ENCODE measurements at regions not wholly inside any gene's neighbourhood (a gene's known extent, or its start where the extent isn't known, plus 50 kb on each side); places are given as distances from the start of the nearest gene placed in this dataset.

DNA sequence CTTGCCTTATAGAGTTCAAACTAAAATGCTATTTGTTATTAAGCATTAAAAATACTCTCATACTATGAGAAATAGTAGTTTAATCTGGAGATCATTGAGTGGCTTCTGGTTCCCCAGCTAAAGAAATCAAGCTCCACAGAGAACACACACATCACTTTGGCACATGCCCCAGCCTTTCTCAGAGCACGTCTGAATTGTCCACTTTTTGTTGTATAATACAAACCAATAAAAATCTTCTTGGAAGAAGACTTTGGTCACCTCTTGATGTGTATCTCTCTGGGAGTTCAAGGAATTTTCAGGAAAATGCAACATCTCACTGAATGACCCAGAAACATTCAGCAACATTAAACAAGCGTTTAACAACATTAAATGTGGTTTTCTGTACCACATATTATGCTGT, 413.9 kb downstream of the GALC start:
- Histone ChIP-seq H4K20me1 (no peaks in the 10 kb centered on the region), H3K36me3 (no peaks in the 10 kb centered on the region), H3K4me2 (no peak overlapping the region), H3K4me1 (no peaks in the 10 kb centered on the region), H3K9ac (no peak overlapping the region), H3K27ac (no peak overlapping the region), H3K4me3 (no peak overlapping the region), H3K9me3 (no peaks in the 10 kb centered on the region), H3K27me3 (no peaks in the 10 kb centered on the region)
- no peak for TF ChIP-seq Cebpa-rat (IDR thresholded peaks at IDR 0.05)

- Histone ChIP-seq H3K4me3 (no peak overlapping the region), H3K4me1 (no peaks in the 10 kb centered on the region), H4K20me1 (no peaks in the 10 kb centered on the region), H3K27me3 (no peaks in the 10 kb centered on the region), H3K9me3 (no peaks in the 10 kb centered on the region), H3K9ac (no peak overlapping the region), H3K36me3 (no peaks in the 10 kb centered on the region), H3K27ac (no peak overlapping the region), H3K4me2 (no peak overlapping the region)
- TF ChIP-seq Cebpa-rat (IDR thresholded peaks at IDR 0.05) = no peak
Observed at GRCh38 chr14:87575378-87575777, 417.6 kb downstream of the GALC start.

DNA sequence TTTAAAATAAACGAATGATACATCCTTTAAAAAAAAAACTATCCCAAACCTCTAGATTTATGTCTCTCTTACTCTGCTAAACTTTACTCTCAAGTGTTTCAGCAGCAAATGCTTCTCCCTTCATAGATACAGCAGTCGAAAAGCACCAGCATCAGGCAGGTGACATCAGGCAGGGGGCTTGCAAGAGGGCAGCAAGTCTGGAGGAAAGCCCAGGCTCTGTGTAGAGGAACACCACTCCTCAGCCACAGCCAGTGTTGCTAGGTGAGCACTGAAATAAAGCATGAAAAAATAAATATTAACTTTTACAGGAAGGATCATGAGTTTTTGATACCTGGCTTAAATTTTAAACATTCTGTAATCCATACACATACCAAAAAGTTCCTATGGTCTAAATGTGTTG, 419.4 kb downstream of the GALC start:
- H3K4me2 ChIP-seq = no peak overlapping the region
- H3K27ac ChIP-seq = no peak overlapping the region
- no peaks in the 10 kb centered on the region for H3K9me3 ChIP-seq
- TF ChIP-seq Cebpa-rat (IDR thresholded peaks at IDR 0.05) = no peak
- no peaks in the 10 kb centered on the region for H3K27me3 ChIP-seq
- no peak overlapping the region for H3K9ac ChIP-seq
- no peaks in the 10 kb centered on the region for H3K36me3 ChIP-seq
- no peaks in the 10 kb centered on the region for H3K4me1 ChIP-seq
- H3K4me3 ChIP-seq = no peak overlapping the region
- H4K20me1 ChIP-seq = no peaks in the 10 kb centered on the region

- no peaks in the 10 kb centered on the region for H3K27me3 ChIP-seq
- H3K27ac ChIP-seq = no peak overlapping the region
- H3K4me1 ChIP-seq = peaks cover 14% of the 10 kb centered on the region
- peaks cover 28% of the 10 kb centered on the region for H3K9me3 ChIP-seq
- H3K4me3 ChIP-seq = no peak overlapping the region
- TF ChIP-seq Cebpa-rat (IDR thresholded peaks at IDR 0.05) = no peak
- no peak overlapping the region for H3K9ac ChIP-seq
- no peaks in the 10 kb centered on the region for H3K36me3 ChIP-seq
- no peak overlapping the region for H3K4me2 ChIP-seq
- no peaks in the 10 kb centered on the region for H4K20me1 ChIP-seq
Observed at GRCh38 chr14:87567618-87568295, 425.2 kb downstream of the GALC start.

DNA sequence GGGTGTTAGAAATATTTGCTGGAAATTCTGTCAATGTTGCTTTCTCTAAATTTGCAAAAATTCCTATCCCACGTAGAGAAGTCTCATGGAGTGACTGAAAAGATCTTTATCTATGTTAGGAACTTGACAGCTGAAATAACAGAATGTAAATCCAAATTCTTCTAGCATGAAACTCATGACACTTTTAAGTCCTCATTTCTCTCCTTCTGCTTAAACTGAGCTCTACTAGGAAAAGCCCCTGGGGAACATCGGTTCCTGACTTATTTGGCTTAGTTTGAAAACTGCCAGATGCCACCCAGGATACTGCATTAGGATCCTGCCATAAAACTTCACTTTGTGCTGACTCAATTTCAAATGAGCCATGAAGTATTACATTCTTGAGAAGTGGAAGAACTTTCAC, 426.0 kb downstream of the GALC start:
- no peak for TF ChIP-seq Cebpa-rat (IDR thresholded peaks at IDR 0.05)
- Histone ChIP-seq H4K20me1 (no peaks in the 10 kb centered on the region), H3K4me2 (no peak overlapping the region; the same call in 1 of the 2 replicates), H3K9ac (no peak overlapping the region), H3K27me3 (no peaks in the 10 kb centered on the region), H3K9me3 (peaks cover 35% of the 10 kb centered on the region), H3K27ac (no peak overlapping the region), H3K4me3 (no peak overlapping the region), H3K36me3 (no peaks in the 10 kb centered on the region), H3K4me1 (peaks cover 14% of the 10 kb centered on the region)

DNA sequence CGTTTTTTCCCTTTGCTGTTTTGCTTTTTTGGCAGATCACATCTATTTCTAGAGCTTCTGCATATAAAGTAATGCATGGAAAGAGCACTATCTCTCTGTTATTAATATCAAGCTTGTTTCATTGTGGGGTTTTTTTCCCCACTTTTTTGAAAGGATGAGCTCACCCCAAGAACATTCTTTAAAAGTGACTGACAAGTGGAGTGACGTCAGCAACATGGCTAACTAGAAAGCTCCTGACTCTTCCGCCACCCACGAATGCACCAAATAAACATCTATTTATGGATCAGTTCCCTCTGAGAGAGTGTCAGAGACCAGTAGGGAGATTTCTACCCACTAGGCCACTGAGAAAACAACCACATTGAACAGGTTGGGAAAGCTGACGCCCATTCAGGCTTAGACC, 445.4 kb downstream of the GALC start:
- Histone ChIP-seq H3K4me2 (no peak overlapping the region), H3K27me3 (no peaks in the 10 kb centered on the region), H3K9ac (no peak overlapping the region), H4K20me1 (no peaks in the 10 kb centered on the region), H3K4me3 (no peak overlapping the region), H3K4me1 (no peaks in the 10 kb centered on the region), H3K9me3 (0 out of 2 replicates have a peak, but pooled peaks cover 5% of the 10 kb centered on the region), H3K36me3 (no peaks in the 10 kb centered on the region), H3K27ac (no peak overlapping the region)
- TF ChIP-seq Cebpa-rat (IDR thresholded peaks at IDR 0.05) = no peak

DNA sequence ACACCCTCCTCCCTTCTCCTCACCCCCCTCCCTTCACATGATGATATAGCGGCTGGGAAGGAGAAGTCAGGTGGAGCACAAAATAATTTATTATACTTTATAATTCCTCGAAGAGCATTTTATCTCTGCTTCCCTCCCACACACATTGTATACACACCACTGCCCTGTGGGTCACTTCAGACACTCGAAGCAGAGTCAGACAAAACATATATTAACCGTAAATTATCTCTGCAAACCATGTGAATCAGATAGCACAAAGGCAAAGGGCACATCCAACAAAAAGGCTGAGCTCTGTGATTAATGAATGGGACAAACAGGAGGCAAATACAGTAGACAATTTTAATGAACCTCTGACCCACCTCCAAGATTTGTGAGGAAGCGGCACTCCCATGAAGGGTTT, 450.7 kb downstream of the GALC start:
- H3K27ac ChIP-seq = no peak overlapping the region
- H3K4me1 ChIP-seq = no peaks in the 10 kb centered on the region
- H3K4me2 ChIP-seq = no peak overlapping the region
- H3K4me3 ChIP-seq = no peak overlapping the region
- H3K36me3 ChIP-seq = no peaks in the 10 kb centered on the region
- H3K27me3 ChIP-seq = no peaks in the 10 kb centered on the region
- no peaks in the 10 kb centered on the region for H3K9me3 ChIP-seq
- H4K20me1 ChIP-seq = no peaks in the 10 kb centered on the region
- no peak overlapping the region for H3K9ac ChIP-seq
- no peak for TF ChIP-seq Cebpa-rat (IDR thresholded peaks at IDR 0.05)

DNA sequence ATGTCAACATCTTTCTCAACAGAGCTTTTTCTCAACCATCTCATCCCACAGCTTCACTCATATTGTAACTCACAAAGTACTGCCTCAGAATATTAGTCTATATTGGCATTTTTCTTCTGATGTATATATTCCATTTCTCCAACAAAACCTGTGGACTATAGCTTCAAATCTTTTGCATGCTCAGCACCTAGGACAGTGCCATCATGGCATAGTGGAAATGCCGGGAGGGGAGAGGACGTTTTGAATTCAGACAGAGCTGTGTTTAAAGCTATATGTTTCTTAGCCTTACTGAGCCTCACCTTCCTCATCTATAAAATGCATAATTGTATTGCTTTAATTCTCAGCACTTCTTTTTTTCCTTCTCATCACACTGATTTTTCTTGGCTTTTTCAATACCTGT, 452.6 kb downstream of the GALC start:
- no peak for TF ChIP-seq Cebpa-rat (IDR thresholded peaks at IDR 0.05)

DNA sequence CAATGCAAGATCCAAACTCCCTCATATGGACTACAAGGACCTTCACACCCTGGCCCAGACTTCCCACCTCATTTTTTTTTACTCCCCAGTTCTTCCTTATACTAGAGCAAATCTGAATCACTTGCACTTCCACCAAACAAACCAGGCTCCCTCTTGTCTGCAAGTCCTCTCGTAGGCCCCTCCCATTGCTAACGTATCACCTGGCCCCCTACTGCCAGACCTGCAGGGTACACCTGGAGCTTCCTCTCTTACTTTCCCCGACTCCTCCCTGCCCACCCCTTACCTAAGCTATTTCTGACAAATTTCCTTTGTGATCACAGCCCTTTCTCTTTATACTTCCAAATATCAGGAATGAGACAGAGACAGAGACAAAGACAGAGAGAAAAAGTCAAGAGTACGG, 463.9 kb downstream of the GALC start:
- Histone ChIP-seq H3K4me3 (no peak overlapping the region), H3K27ac (no peak overlapping the region), H3K4me2 (no peak overlapping the region), H4K20me1 (no peaks in the 10 kb centered on the region), H3K36me3 (no peaks in the 10 kb centered on the region), H3K9me3 (no peaks in the 10 kb centered on the region), H3K27me3 (no peaks in the 10 kb centered on the region), H3K9ac (no peak overlapping the region), H3K4me1 (no peaks in the 10 kb centered on the region)
- no peak for TF ChIP-seq Cebpa-rat (IDR thresholded peaks at IDR 0.05)

More for the DNA sequence above, 452.6 kb downstream of the GALC start:
- no peaks in the 10 kb centered on the region for H3K4me1 ChIP-seq
- no peaks in the 10 kb centered on the region for H4K20me1 ChIP-seq
- H3K9ac ChIP-seq = no peak overlapping the region
- no peaks in the 10 kb centered on the region for H3K27me3 ChIP-seq
- no peak overlapping the region for H3K4me3 ChIP-seq
- H3K4me2 ChIP-seq = no peak overlapping the region
- no peak overlapping the region for H3K27ac ChIP-seq
- H3K36me3 ChIP-seq = no peaks in the 10 kb centered on the region
- no peaks in the 10 kb centered on the region for H3K9me3 ChIP-seq

DNA sequence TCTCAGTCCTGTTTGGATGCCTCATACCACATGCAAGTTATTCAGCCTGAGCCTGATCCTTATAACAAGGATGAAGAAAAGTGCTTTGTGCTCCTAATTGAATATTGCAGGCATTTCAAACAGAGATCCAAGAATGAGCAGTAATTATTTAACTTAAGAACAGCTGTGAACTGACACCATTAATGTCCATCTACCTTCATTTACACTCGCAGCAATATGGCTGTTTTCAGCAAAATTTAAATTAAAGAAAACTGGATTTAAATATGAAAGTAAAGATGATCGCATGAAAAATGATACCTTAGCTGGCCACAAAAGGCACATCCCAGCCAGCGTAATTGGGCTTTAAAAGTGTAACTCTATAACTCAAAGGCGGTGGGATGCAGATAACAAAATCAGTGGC, 466.3 kb downstream of the GALC start:
- no peak for TF ChIP-seq Cebpa-rat (IDR thresholded peaks at IDR 0.05)
- Histone ChIP-seq H3K27ac (no peak overlapping the region), H3K4me1 (no peaks in the 10 kb centered on the region), H3K9me3 (no peaks in the 10 kb centered on the region), H3K27me3 (no peaks in the 10 kb centered on the region), H4K20me1 (no peaks in the 10 kb centered on the region), H3K9ac (no peak overlapping the region), H3K4me3 (no peak overlapping the region), H3K4me2 (no peak overlapping the region), H3K36me3 (no peaks in the 10 kb centered on the region)

- TF ChIP-seq Cebpa-rat (IDR thresholded peaks at IDR 0.05) = no peak
- no peak overlapping the region for H3K4me2 ChIP-seq
- H3K27ac ChIP-seq = no peak overlapping the region
- H3K4me1 ChIP-seq = no peaks in the 10 kb centered on the region
- H4K20me1 ChIP-seq = no peaks in the 10 kb centered on the region
- H3K27me3 ChIP-seq = no peaks in the 10 kb centered on the region
- no peaks in the 10 kb centered on the region for H3K9me3 ChIP-seq
- H3K36me3 ChIP-seq = no peaks in the 10 kb centered on the region
- H3K9ac ChIP-seq = no peak overlapping the region
- H3K4me3 ChIP-seq = no peak overlapping the region
Observed at GRCh38 chr14:87524011-87524410, 469.0 kb downstream of the GALC start.

Measured in BLaER1 (cell line).